ENCODE measurements at regions not wholly inside any gene's neighbourhood (a gene's known extent, or its start where the extent isn't known, plus 50 kb on each side); places are given as distances from the start of the nearest gene placed in this dataset.
A peak's percentile ranks its signal among the peaks of the same experiment; 100 is the strongest.

DNA sequence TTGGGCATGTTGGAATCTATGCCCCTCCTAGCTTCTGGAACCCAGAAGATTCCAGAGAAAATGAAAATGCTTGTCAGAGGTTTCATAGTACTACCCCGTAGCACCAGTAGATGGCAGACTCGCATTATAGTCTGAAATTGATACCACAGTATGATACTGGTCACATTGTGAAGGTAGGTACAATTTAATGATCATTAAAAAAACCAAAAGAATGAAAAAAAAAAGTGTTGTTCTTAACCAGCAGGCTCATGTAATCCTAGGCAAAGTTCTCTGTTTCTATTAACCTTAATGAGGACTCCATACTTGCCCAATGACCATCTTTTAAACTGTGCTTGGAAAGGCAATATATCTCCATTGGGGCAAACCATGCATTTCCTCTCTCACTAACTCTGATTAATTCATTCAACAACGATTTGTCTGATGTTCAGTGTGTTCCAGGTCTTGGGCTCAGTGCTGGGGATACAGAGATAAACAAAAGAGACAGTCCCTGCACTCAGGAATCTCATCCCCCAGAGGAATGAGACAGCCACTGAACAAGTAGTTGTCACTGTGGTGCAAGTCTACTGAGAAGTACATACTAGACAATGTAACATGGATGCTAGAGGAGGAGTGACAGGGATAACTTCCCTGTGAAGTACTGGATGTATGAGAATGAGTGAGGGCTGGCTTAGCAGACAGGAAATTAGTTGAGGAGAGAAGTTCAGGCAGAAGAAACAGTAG, 223.5 kb upstream of the PHYHIPL start:
- Histone ChIP-seq H3K36me3 (ENCODE audit: control insufficient read depth, insufficient read depth, low read length) (no peaks in the 10 kb centered on the region), H3K9me3 (ENCODE audit: control insufficient read depth, insufficient read depth, low read length) (no peaks in the 10 kb centered on the region), H3K27me3 (ENCODE audit: control insufficient read depth, insufficient read depth, low read length) (no peaks in the 10 kb centered on the region), H3K4me1 (ENCODE audit: control insufficient read depth, insufficient read depth, low read length) (no peaks in the 10 kb centered on the region), H3K27ac (ENCODE audit: low read depth, low read length) (no peak overlapping the region), H3K9ac (ENCODE audit: low read depth, low read length) (no peak overlapping the region), H3K4me3 (ENCODE audit: low read depth, low read length) (no peak overlapping the region)

- Histone ChIP-seq H3K9ac (ENCODE audit: low read depth, low read length) (no peak overlapping the region), H3K4me1 (ENCODE audit: control insufficient read depth, insufficient read depth, low read length) (no peaks in the 10 kb centered on the region), H3K9me3 (ENCODE audit: control insufficient read depth, insufficient read depth, low read length) (no peaks in the 10 kb centered on the region), H3K4me3 (ENCODE audit: low read depth, low read length) (no peak overlapping the region), H3K27ac (ENCODE audit: low read depth, low read length) (no peak overlapping the region), H3K27me3 (ENCODE audit: control insufficient read depth, insufficient read depth, low read length) (peaks cover 9% of the 10 kb centered on the region), H3K36me3 (ENCODE audit: control insufficient read depth, insufficient read depth, low read length) (no peaks in the 10 kb centered on the region)
Measured at GRCh38 chr10:58954178-58954577, 222.3 kb upstream of the PHYHIPL start.

- Histone ChIP-seq H3K4me3 (ENCODE audit: low read depth, low read length) (no peak overlapping the region), H3K27me3 (ENCODE audit: control insufficient read depth, insufficient read depth, low read length) (peaks cover 11% of the 10 kb centered on the region), H3K9ac (ENCODE audit: low read depth, low read length) (no peak overlapping the region), H3K4me1 (ENCODE audit: control insufficient read depth, insufficient read depth, low read length) (no peaks in the 10 kb centered on the region), H3K9me3 (ENCODE audit: control insufficient read depth, insufficient read depth, low read length) (no peaks in the 10 kb centered on the region), H3K36me3 (ENCODE audit: control insufficient read depth, insufficient read depth, low read length) (no peaks in the 10 kb centered on the region), H3K27ac (ENCODE audit: low read depth, low read length) (no peak overlapping the region)
Measured at GRCh38 chr10:58955615-58956014, 220.8 kb upstream of the PHYHIPL start.

DNA sequence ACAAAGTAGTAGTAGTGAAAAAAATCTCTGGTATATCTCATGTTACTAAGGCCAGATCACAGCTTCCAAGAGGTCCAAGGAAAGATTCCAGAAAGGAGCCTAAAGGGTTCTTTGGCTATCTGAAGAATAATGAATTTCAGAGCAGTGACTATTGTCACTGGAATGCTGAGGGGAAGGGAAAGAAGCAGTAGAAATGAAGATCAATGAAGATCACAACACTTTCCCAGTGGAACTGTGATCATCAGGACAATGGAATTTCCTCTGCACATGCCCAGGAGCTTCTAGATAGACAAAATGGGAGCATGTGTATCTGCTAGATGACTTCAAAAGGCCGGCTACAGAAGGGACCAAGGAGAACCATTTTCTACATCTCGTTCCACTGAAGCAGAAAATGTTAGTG, 219.5 kb upstream of the PHYHIPL start:
- Histone ChIP-seq H3K27ac (ENCODE audit: low read depth, low read length) (no peak overlapping the region), H3K4me1 (ENCODE audit: control insufficient read depth, insufficient read depth, low read length) (no peaks in the 10 kb centered on the region), H3K4me3 (ENCODE audit: low read depth, low read length) (no peak overlapping the region), H3K9me3 (ENCODE audit: control insufficient read depth, insufficient read depth, low read length) (no peaks in the 10 kb centered on the region), H3K36me3 (ENCODE audit: control insufficient read depth, insufficient read depth, low read length) (no peaks in the 10 kb centered on the region), H3K9ac (ENCODE audit: low read depth, low read length) (no peak overlapping the region), H3K27me3 (ENCODE audit: control insufficient read depth, insufficient read depth, low read length) (peaks cover 23% of the 10 kb centered on the region)

DNA sequence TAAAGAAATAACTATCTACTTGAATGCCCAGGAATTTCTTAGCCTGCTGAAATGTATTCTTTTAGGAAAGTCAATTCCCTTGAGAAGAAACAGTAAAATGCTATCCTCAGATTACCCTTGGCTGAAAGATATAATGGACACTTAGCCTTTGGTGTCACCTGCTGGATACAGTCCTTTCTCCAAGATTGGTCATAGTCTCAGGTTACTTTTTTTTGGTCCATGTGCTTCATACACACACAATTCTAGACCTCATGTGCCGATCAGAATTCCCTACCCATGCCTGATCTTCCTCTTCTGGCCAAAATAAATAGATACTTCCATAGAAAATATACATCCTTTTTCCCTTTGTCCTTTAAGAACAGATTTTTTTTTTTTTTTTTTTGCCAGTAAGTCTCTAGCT, 218.9 kb upstream of the PHYHIPL start:
- Histone ChIP-seq H3K4me1 (ENCODE audit: control insufficient read depth, insufficient read depth, low read length) (no peaks in the 10 kb centered on the region), H3K9ac (ENCODE audit: low read depth, low read length) (no peak overlapping the region)

DNA sequence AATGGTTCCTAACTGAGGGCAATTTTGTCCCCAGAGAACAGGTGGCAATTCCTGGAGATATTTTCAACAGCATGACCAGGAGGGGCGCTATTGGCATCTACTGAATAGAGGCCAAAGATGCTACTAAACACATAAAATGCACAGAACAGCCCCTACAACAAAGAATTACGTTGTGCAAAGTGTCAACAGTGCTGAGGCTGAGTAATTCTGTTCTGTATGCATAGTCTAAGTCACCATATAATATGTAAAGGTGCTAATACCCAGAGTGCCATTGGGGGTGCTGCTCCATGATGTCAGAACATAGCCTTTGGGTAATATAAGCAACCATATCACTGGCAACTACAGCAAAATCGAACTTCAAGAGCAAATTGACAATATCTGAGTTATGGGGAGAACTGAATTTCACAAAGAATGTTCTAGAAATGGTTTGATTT, 213.3 kb upstream of the PHYHIPL start:
- Histone ChIP-seq H3K27me3 (ENCODE audit: control insufficient read depth, insufficient read depth, low read length) (peaks cover 74% of the 10 kb centered on the region), H3K4me3 (ENCODE audit: low read depth, low read length) (no peak overlapping the region), H3K27ac (ENCODE audit: low read depth, low read length) (peak overlapping the region; percentile 66), H3K9me3 (ENCODE audit: control insufficient read depth, insufficient read depth, low read length) (no peaks in the 10 kb centered on the region), H3K4me1 (ENCODE audit: control insufficient read depth, insufficient read depth, low read length) (peaks cover 38% of the 10 kb centered on the region), H3K36me3 (ENCODE audit: control insufficient read depth, insufficient read depth, low read length) (no peaks in the 10 kb centered on the region), H3K9ac (ENCODE audit: low read depth, low read length) (no peak overlapping the region)

More for the DNA sequence above, 218.9 kb upstream of the PHYHIPL start:
- no peaks in the 10 kb centered on the region for H3K36me3 ChIP-seq (ENCODE audit: control insufficient read depth, insufficient read depth, low read length)
- H3K27ac ChIP-seq (ENCODE audit: low read depth, low read length), result no peak overlapping the region
- H3K27me3 ChIP-seq (ENCODE audit: control insufficient read depth, insufficient read depth, low read length), result peaks cover 29% of the 10 kb centered on the region
- no peaks in the 10 kb centered on the region for H3K9me3 ChIP-seq (ENCODE audit: control insufficient read depth, insufficient read depth, low read length)
- no peak overlapping the region for H3K4me3 ChIP-seq (ENCODE audit: low read depth, low read length)

- no peaks in the 10 kb centered on the region for H3K36me3 ChIP-seq (ENCODE audit: control insufficient read depth, insufficient read depth, low read length)
- no peaks in the 10 kb centered on the region for H3K9me3 ChIP-seq (ENCODE audit: control insufficient read depth, insufficient read depth, low read length)
- peak overlapping the region; percentile 15; the same call in 1 of the 2 replicates for H3K4me3 ChIP-seq (ENCODE audit: low read depth, low read length)
- H3K4me1 ChIP-seq (ENCODE audit: control insufficient read depth, insufficient read depth, low read length), result peaks cover 44% of the 10 kb centered on the region
- H3K27me3 ChIP-seq (ENCODE audit: control insufficient read depth, insufficient read depth, low read length), result peaks cover 74% of the 10 kb centered on the region
- no peak overlapping the region for H3K9ac ChIP-seq (ENCODE audit: low read depth, low read length)
- peak overlapping the region; percentile 66 for H3K27ac ChIP-seq (ENCODE audit: low read depth, low read length)
Measured at GRCh38 chr10:58963723-58964124, 212.7 kb upstream of the PHYHIPL start.

DNA sequence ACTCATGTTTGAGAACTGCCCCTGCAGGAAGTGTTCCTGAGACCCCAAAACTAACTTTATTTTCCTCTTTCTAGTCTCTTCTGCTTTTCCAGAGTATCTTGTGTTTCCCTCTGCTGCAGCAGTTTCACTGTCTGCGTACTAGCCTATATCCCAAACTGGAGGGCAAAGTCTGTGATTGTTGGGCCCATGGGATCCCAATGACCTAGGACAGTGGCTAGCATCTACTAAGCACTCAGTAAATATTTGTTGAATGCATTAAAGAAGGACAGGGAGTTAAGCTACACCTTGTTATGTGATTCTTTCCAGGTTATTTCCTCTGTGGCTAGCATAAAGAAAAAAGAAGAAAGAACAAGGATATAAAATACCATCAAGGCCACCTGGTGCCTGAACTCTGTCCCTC, 210.6 kb upstream of the PHYHIPL start:
- peaks cover 44% of the 10 kb centered on the region for H3K4me1 ChIP-seq (ENCODE audit: control insufficient read depth, insufficient read depth, low read length)
- no peaks in the 10 kb centered on the region for H3K36me3 ChIP-seq (ENCODE audit: control insufficient read depth, insufficient read depth, low read length)
- peaks cover 80% of the 10 kb centered on the region for H3K27me3 ChIP-seq (ENCODE audit: control insufficient read depth, insufficient read depth, low read length)
- no peak overlapping the region for H3K4me3 ChIP-seq (ENCODE audit: low read depth, low read length)
- H3K9ac ChIP-seq (ENCODE audit: low read depth, low read length), result no peak overlapping the region
- no peaks in the 10 kb centered on the region for H3K9me3 ChIP-seq (ENCODE audit: control insufficient read depth, insufficient read depth, low read length)
- H3K27ac ChIP-seq (ENCODE audit: low read depth, low read length), result no peak overlapping the region

DNA sequence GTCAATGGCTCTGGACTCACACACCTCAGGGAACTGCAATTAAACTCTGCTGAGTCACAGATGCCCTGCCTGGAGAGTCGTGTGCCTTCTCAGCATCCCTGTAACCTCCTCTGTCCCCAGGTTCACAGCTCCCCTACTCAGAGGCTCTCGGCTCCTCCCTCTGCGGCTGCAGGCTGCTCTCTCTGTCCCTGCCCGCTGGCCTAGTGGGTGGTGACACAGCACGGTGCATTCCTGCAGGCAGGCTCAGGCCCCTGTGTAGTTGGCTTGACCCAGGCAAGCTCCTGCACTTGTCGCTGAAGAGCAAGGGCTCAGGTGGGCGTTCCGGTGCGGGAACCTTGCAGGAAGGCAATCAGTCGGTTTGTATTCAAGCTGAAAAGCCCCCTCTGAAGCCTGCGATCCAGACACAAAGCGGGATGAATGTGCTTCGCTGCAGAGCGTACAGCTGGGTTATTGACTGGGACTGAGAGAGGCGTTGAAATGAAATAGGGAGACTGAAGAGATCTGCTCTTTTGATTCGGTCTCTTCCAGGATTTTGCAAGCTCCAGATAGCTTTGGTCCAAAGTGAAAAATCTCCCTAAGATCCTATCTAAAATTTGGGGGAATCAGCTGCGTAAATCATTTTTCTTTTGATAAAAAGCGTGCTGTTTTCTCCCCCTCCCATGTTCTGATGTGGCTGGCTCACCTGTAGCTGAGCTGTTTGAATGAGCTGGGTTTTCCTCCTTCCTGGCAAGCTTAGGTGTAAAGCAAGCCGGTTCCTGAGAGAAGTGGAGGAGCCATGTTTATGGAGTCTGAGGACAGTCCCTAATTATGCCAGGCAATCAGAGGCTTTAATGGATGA, 208.7 kb upstream of the PHYHIPL start:
- Histone ChIP-seq H3K9ac (ENCODE audit: low read depth, low read length) (no peak overlapping the region), H3K4me3 (ENCODE audit: low read depth, low read length) (peak overlapping the region; percentile 41), H3K27me3 (ENCODE audit: control insufficient read depth, insufficient read depth, low read length) (peaks cover 61% of the 10 kb centered on the region), H3K36me3 (ENCODE audit: control insufficient read depth, insufficient read depth, low read length) (no peaks in the 10 kb centered on the region), H3K9me3 (ENCODE audit: control insufficient read depth, insufficient read depth, low read length) (no peaks in the 10 kb centered on the region), H3K4me1 (ENCODE audit: control insufficient read depth, insufficient read depth, low read length) (peaks cover 47% of the 10 kb centered on the region), H3K27ac (ENCODE audit: low read depth, low read length) (peak overlapping the region; percentile 66)

DNA sequence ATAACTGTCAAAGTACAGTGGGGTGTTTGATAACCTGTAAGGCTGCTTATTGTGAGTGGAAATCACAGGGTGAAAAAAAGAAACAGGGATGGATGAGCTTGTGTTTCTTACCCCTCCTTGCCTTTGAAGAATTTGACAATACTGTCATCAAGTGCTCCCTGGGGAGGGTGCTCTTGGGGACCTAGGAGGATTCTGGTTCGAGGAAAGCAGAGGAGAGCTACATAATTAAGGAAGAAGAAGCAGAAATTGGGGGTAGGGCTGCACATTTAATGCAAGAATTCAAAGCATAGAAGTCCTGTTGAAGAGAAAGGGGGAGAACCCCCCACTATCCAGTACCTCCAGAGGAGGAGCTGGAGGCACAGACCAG, 208.1 kb upstream of the PHYHIPL start:
- H3K4me1 ChIP-seq (ENCODE audit: control insufficient read depth, insufficient read depth, low read length), result peaks cover 50% of the 10 kb centered on the region
- no peaks in the 10 kb centered on the region for H3K36me3 ChIP-seq (ENCODE audit: control insufficient read depth, insufficient read depth, low read length)
- H3K9me3 ChIP-seq (ENCODE audit: control insufficient read depth, insufficient read depth, low read length), result no peaks in the 10 kb centered on the region
- H3K27ac ChIP-seq (ENCODE audit: low read depth, low read length), result peak overlapping the region; percentile 66
- H3K27me3 ChIP-seq (ENCODE audit: control insufficient read depth, insufficient read depth, low read length), result peaks cover 56% of the 10 kb centered on the region
- peak overlapping the region; percentile 41; the same call in 1 of the 2 replicates for H3K4me3 ChIP-seq (ENCODE audit: low read depth, low read length)
- H3K9ac ChIP-seq (ENCODE audit: low read depth, low read length), result no peak overlapping the region

DNA sequence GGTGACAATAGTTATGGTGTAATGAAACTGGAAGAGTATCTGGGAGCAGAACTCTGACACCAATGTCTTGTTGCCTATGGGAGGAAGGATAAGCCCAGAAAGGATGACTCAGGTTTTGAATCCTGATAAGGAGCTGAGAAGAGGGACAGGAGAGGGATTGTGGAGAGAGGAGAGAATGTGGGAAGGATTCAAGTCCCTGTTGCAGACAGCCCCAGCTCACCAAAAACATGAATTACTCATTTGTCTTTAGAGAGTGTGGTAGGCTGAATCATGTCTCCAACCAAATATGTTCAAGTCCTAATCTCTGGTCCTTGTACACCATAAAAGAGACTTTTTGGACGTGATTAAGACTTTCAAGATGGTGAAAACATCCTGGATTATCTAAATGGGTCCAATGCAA, 206.9 kb upstream of the PHYHIPL start:
- Histone ChIP-seq H3K36me3 (ENCODE audit: control insufficient read depth, insufficient read depth, low read length) (no peaks in the 10 kb centered on the region), H3K4me3 (ENCODE audit: low read depth, low read length) (no peak overlapping the region), H3K27me3 (ENCODE audit: control insufficient read depth, insufficient read depth, low read length) (peaks cover 50% of the 10 kb centered on the region), H3K9me3 (ENCODE audit: control insufficient read depth, insufficient read depth, low read length) (no peaks in the 10 kb centered on the region), H3K9ac (ENCODE audit: low read depth, low read length) (no peak overlapping the region), H3K4me1 (ENCODE audit: control insufficient read depth, insufficient read depth, low read length) (peaks cover 42% of the 10 kb centered on the region), H3K27ac (ENCODE audit: low read depth, low read length) (no peak overlapping the region)
